GM18508 (cell line): ENCODE measurements at regions not wholly inside any gene's neighbourhood (a gene's known extent, or its start where the extent isn't known, plus 50 kb on each side); places are given as distances from the start of the nearest gene placed in this dataset.
"Not testable (repeated sequence)": the region's sequence is repeated elsewhere in the genome, so short reads cannot be mapped to it uniquely, and the experiment has no call there.

Source experiments
- ATAC-seq: cut with Tn5 transposase; IDR thresholded peaks from one replicate; pipeline ENCODE4 v1.9.1; 2021; ENCODE audit warnings: moderate number of reproducible peaks; ENCODE audit not compliant: insufficient read depth, unreplicated experiment

- not testable (repeated sequence) for ATAC-seq
These were observed 191.8 kb downstream of the KLRB1 start for GRCh38 chr12:9415898-9416297.

GRCh38 chr12:9413862-9414261, 193.9 kb downstream of the KLRB1 start:
- ATAC-seq: not testable (repeated sequence)

GRCh38 chr12:9412459-9412858, 195.3 kb downstream of the KLRB1 start:
- ATAC-seq: not testable (repeated sequence)

GRCh38 chr12:9411616-9412268, 196.0 kb downstream of the KLRB1 start:
- ATAC-seq: not testable (repeated sequence)

DNA sequence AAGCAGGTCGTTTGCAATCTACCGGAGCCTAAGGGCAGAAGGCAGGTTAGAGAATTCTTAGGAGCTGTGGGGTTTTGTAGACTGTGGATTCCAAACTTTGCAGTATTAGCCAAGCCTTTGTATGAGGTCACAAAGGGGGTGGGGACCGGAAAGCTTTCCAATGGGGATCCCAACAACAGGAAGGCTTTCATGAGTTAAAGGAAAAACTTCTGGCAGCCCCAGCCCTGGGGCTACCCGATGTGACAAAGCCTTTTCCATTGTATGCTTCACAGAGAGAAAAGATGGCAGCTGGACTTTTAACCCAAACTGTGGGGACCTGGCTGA, 199.2 kb upstream of the PZP start:
- ATAC-seq: not testable (repeated sequence)

GRCh38 chr12:9406564-9407424, 198.6 kb upstream of the PZP start:
- no peak for ATAC-seq

GRCh38 chr12:9405886-9406563, 197.8 kb upstream of the PZP start:
- no peak for ATAC-seq

GRCh38 chr12:9404469-9405260, 196.5 kb upstream of the PZP start:
- no peak for ATAC-seq

GRCh38 chr12:9404031-9404430, 195.8 kb upstream of the PZP start:
- no peak for ATAC-seq

DNA sequence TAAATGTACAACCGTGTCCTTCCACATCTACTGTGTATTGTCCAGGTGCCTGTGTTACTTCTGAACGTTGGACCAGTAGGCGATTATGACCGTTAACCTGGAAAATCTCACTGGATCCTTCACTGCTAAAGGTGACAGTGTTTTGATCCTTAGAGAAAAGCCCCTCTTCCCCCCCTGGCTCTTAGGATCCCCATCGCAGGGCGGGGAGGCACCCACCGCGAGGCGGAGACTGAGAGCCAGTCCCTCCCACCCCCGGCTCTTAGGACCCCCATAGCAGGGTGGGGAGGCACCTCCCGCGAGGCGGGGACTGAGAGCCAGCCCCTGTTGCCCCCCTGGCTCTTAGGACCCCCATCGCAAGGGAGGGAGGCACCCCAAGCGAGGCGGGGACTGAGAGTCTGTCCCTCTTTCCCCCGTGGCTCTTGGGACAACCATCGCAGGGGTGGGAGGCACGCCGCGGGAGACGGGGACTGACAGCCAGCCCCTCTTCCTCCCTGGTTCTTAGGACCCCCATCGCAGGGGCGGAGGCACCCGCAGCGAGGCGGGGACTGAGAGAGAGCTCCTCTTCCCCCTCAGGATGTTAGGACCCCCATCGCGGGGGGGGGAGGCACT, 194.3 kb upstream of the PZP start:
- ATAC-seq: not testable (repeated sequence)

DNA sequence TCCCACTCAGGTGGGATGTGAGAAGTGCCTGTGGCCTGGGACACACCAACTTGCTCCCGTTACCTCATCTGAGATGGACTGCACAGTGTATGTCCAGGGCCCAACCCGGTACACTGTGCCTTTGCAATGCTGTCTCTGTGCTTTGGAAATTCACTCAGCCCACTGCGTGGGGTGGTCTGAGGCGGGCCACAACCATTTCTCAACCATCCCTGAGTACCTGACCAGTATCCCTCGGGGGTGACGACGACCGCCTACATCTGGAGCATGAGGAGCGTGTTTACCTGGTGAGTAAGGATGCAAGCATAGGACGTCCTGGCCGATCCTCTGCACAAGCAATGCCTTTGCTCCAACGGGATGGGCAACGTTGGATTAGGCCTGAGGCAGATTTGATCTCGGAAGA, 188.2 kb upstream of the PZP start:
- not testable (repeated sequence) for ATAC-seq

DNA sequence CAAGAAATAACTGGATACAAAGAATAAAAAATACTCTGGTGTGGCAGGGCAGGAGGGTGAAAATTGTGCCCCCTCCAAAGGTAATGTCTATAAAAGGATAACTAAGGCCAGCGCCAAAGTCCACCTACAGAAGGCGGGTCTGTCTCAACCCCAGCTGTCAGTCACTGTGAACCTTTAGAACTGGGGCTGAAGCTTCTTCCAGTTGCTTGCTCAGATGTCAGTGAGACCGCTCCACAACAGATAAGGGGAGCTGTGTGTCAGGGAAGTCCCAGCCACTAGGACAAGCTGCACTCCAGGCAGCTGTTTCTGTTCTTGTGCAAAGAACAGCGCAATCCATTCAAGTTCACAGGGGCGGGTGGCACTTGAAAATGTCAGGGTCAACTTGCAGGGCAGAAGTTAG, 187.0 kb upstream of the PZP start:
- not testable (repeated sequence) for ATAC-seq

DNA sequence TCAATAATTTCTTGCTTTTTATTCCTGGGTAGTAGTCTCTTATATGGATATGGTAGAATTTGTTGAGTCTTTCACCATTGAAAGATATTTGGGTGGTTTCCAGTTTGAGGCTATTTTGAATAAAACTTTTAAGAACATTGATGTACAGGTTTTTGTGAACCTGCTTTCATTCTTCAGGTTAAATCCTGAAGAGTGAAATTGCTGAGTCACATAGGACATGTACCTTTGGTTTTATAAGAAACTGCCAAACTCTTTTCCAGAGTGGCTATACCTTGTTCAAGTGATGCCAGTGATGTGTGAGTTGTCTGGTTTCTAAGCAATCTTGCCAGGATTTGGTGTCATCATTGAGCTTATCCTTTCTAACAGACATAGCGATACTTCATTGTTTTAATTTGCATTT, 184.6 kb upstream of the PZP start:
- ATAC-seq: no peak

GRCh38 chr12:9391815-9392214, 183.6 kb upstream of the PZP start:
- ATAC-seq: no peak

- ATAC-seq: no peak
These were observed 182.6 kb upstream of the PZP start for GRCh38 chr12:9390761-9391160.

DNA sequence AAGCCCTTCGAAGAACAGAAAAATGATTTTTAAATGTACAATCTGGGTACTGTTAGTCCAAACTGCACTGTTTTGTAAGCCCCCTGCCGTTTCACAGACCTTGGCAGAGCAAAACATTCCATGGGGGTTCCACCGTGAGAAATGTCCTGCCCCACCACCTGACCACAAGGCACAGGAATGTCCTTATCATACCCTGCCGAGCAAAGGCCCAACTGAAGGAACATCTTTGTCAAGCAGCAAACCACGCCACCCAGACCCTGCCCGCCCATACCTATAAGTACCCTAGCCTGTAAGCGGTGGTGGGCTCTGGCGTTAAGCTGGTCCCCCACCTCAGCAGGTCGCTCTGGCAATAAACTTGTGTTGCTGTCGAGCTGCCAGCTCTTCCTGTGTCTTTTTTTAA, 181.6 kb upstream of the PZP start:
- ATAC-seq: no peak

GRCh38 chr12:9388379-9388778, 180.2 kb upstream of the PZP start:
- no peak for ATAC-seq

- no peak for ATAC-seq
These were observed 179.3 kb upstream of the PZP start for GRCh38 chr12:9387450-9387849.

DNA sequence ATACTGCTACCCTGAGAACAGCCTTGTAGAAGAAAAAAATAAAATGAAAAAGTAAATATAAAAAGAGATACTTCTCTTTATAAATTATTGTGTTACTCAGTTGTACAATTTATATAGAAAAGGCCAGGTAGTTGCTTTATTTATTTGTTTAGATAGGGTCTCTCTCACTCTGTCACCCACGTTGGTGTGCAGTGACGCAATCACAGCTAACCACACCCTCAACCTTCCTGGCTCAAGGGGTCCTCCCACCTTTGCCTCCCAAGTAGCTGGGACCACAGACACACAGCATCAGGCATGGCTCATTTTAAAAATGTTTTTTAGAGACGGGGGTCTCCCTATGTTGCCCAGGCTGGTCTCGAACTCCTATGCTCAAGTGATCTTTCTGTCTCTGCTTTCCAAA, 175.4 kb upstream of the PZP start:
- ATAC-seq: no peak

- ATAC-seq: no peak
These were observed 173.4 kb upstream of the PZP start for GRCh38 chr12:9381619-9382018.
